DOHH2 (cell line): ENCODE measurements at regions not wholly inside any gene's neighbourhood (a gene's known extent, or its start where the extent isn't known, plus 50 kb on each side); places are given as distances from the start of the nearest gene placed in this dataset.

Source experiments
- H3F3A ChIP-seq: fragments of 200-600 bp; sonication (generic), shearing (Covaris generic); 2 replicates; pipeline ENCODE4 v1.6.0; 2016; ENCODE audit warnings: antibody characterized with exemption, mild to moderate bottlenecking; ENCODE audit not compliant: control insufficient read depth, insufficient read depth
- H3K27ac ChIP-seq: fragments of 200-600 bp; sonication (generic); 2 replicates; pipeline ENCODE4 v1.5.1; 2014; ENCODE audit warnings: low read depth, mild to moderate bottlenecking, low read length, moderate library complexity
- H3K27me3 ChIP-seq: fragments of 200-600 bp; sonication (generic); 2 replicates; pipeline ENCODE4 v1.6.1; 2014; ENCODE audit warnings: mild to moderate bottlenecking, low read length, mixed read lengths; ENCODE audit not compliant: control insufficient read depth
- H3K36me3 ChIP-seq: fragments of 200-600 bp; sonication (generic); 2 replicates; pipeline ENCODE4 v1.6.1; 2014; ENCODE audit warnings: mild to moderate bottlenecking, low read length, moderate library complexity, mixed read lengths; ENCODE audit not compliant: control insufficient read depth
- H3K4me1 ChIP-seq: fragments of 200-600 bp; sonication (generic); 2 replicates; pipeline ENCODE4 v1.6.1; 2014; ENCODE audit warnings: mild to moderate bottlenecking, low read length, mixed read lengths; ENCODE audit not compliant: control insufficient read depth
- H3K4me2 ChIP-seq: fragments of 200-600 bp; sonication (generic); 2 replicates; pipeline ENCODE4 v1.6.0; 2014; ENCODE audit warnings: mild to moderate bottlenecking, low read length, moderate library complexity
- H3K4me3 ChIP-seq: fragments of 200-600 bp; sonication (generic); 2 replicates; pipeline ENCODE4 v1.5.1; 2014; ENCODE audit warnings: mild to moderate bottlenecking, low read length, mixed read lengths
- H3K79me2 ChIP-seq: fragments of 200-600 bp; sonication (generic); 2 replicates; pipeline ENCODE4 v1.6.1; 2014; ENCODE audit warnings: mild to moderate bottlenecking, low read length, mixed read lengths; ENCODE audit not compliant: control insufficient read depth
- H3K9me2 ChIP-seq: fragments of 200-600 bp; sonication (generic); replicated peaks from 2 replicates; pipeline ENCODE4 v1.6.1; 2014; ENCODE audit warnings: mild to moderate bottlenecking, low read length, mixed read lengths; ENCODE audit not compliant: control insufficient read depth
- H3K9me3 ChIP-seq: fragments of 200-600 bp; sonication (generic); 2 replicates; pipeline ENCODE4 v1.6.1; 2014; ENCODE audit warnings: antibody characterized with exemption, low read length, mixed read lengths; ENCODE audit not compliant: control insufficient read depth, insufficient read depth
- H4K20me1 ChIP-seq: fragments of 200-600 bp; sonication (generic); 2 replicates; pipeline ENCODE4 v1.6.0; 2014; ENCODE audit warnings: low read depth, mild to moderate bottlenecking, antibody characterized with exemption, low read length, moderate library complexity; ENCODE audit not compliant: control insufficient read depth, insufficient read depth
- CTCF ChIP-seq: fragments of 200-600 bp; sonication (generic); IDR thresholded peaks from one replicate; pipeline ENCODE4 v1.5.1; 2014; ENCODE audit warnings: antibody characterized with exemption, mild to moderate bottlenecking, low read depth, low read length; ENCODE audit not compliant: poor library complexity, severe bottlenecking
- EZH2phosphoT487 ChIP-seq: fragments of 200-600 bp; sonication (generic); IDR thresholded peaks from 2 replicates; pipeline ENCODE4 v1.6.1; 2017; ENCODE audit warnings: borderline replicate concordance, mild to moderate bottlenecking, antibody characterized with exemption, low read length, moderate library complexity, mixed read lengths

GRCh38 chr7:45259227-45259596, 101.6 kb downstream of the RAMP3 start:
- H3K9me2 ChIP-seq: no peaks in the 10 kb centered on the region
- no peak overlapping the region for H3K4me3 ChIP-seq
- no peaks in the 10 kb centered on the region for H3F3A ChIP-seq
- H4K20me1 ChIP-seq: no peaks in the 10 kb centered on the region
- no peaks in the 10 kb centered on the region for H3K36me3 ChIP-seq
- H3K9me3 ChIP-seq: no peaks in the 10 kb centered on the region
- H3K4me2 ChIP-seq: peak overlapping the region; percentile 1; the same call in 1 of the 2 replicates
- TF ChIP-seq EZH2phosphoT487: no peak
- peaks cover 20% of the 10 kb centered on the region for H3K4me1 ChIP-seq
- no peak overlapping the region for H3K27ac ChIP-seq
- H3K79me2 ChIP-seq: no peaks in the 10 kb centered on the region
- peaks cover 26% of the 10 kb centered on the region for H3K27me3 ChIP-seq

GRCh38 chr7:45259966-45260646, 102.5 kb downstream of the RAMP3 start:
- Histone ChIP-seq H3K36me3 (no peaks in the 10 kb centered on the region), H3K4me1 (peaks cover 20% of the 10 kb centered on the region), H3K27me3 (peaks cover 21% of the 10 kb centered on the region), H3K4me3 (no peak overlapping the region), H3K9me3 (no peaks in the 10 kb centered on the region), H4K20me1 (no peaks in the 10 kb centered on the region), H3K4me2 (peak overlapping the region; percentile 7; the same call in 1 of the 2 replicates), H3K79me2 (no peaks in the 10 kb centered on the region), H3K9me2 (no peaks in the 10 kb centered on the region), H3F3A (no peaks in the 10 kb centered on the region), H3K27ac (no peak overlapping the region)
- TF ChIP-seq EZH2phosphoT487 (no peak), CTCF (peak; percentile 100)

DNA sequence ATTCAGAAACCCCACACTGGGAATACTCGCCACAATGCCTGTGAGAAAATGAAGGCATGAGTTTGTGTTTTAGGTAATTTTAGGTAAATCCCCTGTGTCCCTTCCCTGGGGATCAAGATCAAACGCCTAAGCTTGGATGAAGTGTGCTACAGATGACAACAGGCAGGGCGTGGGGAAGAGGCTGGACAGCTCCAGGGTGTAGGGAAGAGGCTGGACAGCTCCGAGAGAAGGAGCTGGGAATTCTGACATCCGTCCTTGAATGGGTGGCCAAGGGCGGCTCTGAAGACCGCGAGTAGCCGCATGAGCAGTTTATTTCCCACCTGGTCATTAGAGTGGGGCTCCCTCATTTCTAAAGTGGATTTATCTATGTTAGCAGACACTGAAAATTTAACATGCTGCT, 109.7 kb downstream of the RAMP3 start:
- H3K9me2 ChIP-seq: no peaks in the 10 kb centered on the region
- no peaks in the 10 kb centered on the region for H3K36me3 ChIP-seq
- H3K27me3 ChIP-seq: peaks cover 15% of the 10 kb centered on the region
- no peaks in the 10 kb centered on the region for H3K79me2 ChIP-seq
- no peak overlapping the region for H3K4me2 ChIP-seq
- no peak overlapping the region for H3K4me3 ChIP-seq
- H3K9me3 ChIP-seq: no peaks in the 10 kb centered on the region
- TF ChIP-seq CTCF: no peak
- TF ChIP-seq EZH2phosphoT487: no peak
- H4K20me1 ChIP-seq: no peaks in the 10 kb centered on the region
- H3F3A ChIP-seq: no peaks in the 10 kb centered on the region
- H3K27ac ChIP-seq: no peak overlapping the region
- H3K4me1 ChIP-seq: no peaks in the 10 kb centered on the region

GRCh38 chr7:45268013-45268412, 110.4 kb downstream of the RAMP3 start:
- H3K27ac ChIP-seq: no peak overlapping the region
- peaks cover 15% of the 10 kb centered on the region for H3K27me3 ChIP-seq
- no peak overlapping the region for H3K4me2 ChIP-seq
- H3K4me3 ChIP-seq: no peak overlapping the region
- H3K4me1 ChIP-seq: no peaks in the 10 kb centered on the region
- no peaks in the 10 kb centered on the region for H3K36me3 ChIP-seq
- no peaks in the 10 kb centered on the region for H3F3A ChIP-seq
- no peaks in the 10 kb centered on the region for H4K20me1 ChIP-seq
- H3K9me2 ChIP-seq: no peaks in the 10 kb centered on the region
- no peaks in the 10 kb centered on the region for H3K79me2 ChIP-seq
- H3K9me3 ChIP-seq: no peaks in the 10 kb centered on the region
- TF ChIP-seq EZH2phosphoT487 (no peak), CTCF (no peak)
